ENCODE measurements at regions not wholly inside any gene's neighbourhood (a gene's known extent, or its start where the extent isn't known, plus 50 kb on each side); places are given as distances from the start of the nearest gene placed in this dataset.

DNA sequence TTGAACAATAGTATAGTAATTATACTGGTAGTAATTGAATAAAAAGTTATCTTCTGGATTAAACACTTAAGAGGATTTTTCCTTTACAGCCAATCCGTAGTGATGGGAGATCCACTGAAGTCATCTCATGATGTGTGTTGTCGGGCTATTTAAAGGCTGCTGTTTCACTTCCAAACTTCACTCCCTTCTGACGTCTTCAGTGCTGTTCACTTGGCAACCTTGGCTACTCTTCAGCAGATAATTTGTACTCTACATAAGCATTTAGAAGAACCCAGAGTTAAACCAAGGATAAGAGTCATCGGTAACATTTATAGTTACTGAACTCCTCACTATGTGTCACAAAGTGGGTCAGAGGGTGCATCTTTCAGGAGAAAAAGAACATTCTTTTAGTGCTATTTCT lies 179.1 kb upstream of the EYA4 start:
- TF ChIP-seq TEAD4 (IDR thresholded peaks at IDR 0.05; ENCODE audit: borderline replicate concordance, insufficient read depth) (no peak), RAD21 (IDR thresholded peaks at IDR 0.05; ENCODE audit: low read length) (no peak), SMC3 (IDR thresholded peaks at IDR 0.05; ENCODE audit: low read depth, low read length) (no peak), TAF1 (IDR thresholded peaks at IDR 0.05; ENCODE audit: borderline replicate concordance, low read depth, low read length) (no peak), REST (IDR thresholded peaks at IDR 0.05; ENCODE audit: low read depth, low read length) (no peak), EP300 (IDR thresholded peaks at IDR 0.05; ENCODE audit: borderline replicate concordance in 1 of 2, low read depth in 1 of 2, low read length in 1 of 2) (no peak), CHD2 (IDR thresholded peaks at IDR 0.05; ENCODE audit: low read length, partially characterized antibody) (no peak), POLR2AphosphoS5 (IDR thresholded peaks at IDR 0.05; ENCODE audit: low read depth, low read length) (no peak), RXRA (IDR thresholded peaks at IDR 0.05; ENCODE audit: borderline replicate concordance, low read depth) (no peak), EZH2phosphoT487 (IDR thresholded peaks at IDR 0.05; ENCODE audit: borderline replicate concordance, low read depth) (no peak), MXI1 (IDR thresholded peaks at IDR 0.05; ENCODE audit: low read depth, low read length) (no peak)
- TF ChIP-seq, protein P1, sequence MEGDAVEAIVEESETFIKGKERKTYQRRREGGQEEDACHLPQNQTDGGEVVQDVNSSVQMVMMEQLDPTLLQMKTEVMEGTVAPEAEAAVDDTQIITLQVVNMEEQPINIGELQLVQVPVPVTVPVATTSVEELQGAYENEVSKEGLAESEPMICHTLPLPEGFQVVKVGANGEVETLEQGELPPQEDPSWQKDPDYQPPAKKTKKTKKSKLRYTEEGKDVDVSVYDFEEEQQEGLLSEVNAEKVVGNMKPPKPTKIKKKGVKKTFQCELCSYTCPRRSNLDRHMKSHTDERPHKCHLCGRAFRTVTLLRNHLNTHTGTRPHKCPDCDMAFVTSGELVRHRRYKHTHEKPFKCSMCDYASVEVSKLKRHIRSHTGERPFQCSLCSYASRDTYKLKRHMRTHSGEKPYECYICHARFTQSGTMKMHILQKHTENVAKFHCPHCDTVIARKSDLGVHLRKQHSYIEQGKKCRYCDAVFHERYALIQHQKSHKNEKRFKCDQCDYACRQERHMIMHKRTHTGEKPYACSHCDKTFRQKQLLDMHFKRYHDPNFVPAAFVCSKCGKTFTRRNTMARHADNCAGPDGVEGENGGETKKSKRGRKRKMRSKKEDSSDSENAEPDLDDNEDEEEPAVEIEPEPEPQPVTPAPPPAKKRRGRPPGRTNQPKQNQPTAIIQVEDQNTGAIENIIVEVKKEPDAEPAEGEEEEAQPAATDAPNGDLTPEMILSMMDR (IDR thresholded peaks at IDR 0.05), result no peak
- TF ChIP-seq, protein P2, sequence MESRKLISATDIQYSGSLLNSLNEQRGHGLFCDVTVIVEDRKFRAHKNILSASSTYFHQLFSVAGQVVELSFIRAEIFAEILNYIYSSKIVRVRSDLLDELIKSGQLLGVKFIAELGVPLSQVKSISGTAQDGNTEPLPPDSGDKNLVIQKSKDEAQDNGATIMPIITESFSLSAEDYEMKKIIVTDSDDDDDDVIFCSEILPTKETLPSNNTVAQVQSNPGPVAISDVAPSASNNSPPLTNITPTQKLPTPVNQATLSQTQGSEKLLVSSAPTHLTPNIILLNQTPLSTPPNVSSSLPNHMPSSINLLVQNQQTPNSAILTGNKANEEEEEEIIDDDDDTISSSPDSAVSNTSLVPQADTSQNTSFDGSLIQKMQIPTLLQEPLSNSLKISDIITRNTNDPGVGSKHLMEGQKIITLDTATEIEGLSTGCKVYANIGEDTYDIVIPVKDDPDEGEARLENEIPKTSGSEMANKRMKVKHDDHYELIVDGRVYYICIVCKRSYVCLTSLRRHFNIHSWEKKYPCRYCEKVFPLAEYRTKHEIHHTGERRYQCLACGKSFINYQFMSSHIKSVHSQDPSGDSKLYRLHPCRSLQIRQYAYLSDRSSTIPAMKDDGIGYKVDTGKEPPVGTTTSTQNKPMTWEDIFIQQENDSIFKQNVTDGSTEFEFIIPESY (IDR thresholded peaks at IDR 0.05; ENCODE audit: borderline replicate concordance, low read depth), result no peak

Data from SK-N-SH (cell line).